ENCODE measurements at regions not wholly inside any gene's neighbourhood (a gene's known extent, or its start where the extent isn't known, plus 50 kb on each side); places are given as distances from the start of the nearest gene placed in this dataset.

DNA sequence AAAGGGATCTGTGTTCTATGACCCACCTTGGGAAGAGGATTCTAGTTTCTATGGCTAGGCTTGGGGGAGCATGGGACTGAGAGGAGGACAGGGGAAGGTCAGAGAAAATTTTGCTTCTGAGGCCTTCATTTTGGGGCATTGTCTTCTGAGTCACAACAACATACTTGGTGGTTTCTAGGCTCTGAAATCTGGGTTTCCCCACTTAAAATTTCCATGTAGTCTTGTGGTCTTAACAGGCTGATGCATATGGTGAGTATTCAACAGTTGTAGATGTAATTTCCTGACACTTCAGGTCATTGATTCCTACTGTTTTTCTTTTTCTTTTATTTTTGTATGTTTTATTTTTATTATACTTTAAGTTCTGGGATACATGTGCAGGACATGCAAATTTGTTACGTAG, 88.5 kb downstream of the ANKRD7 start:
- no peaks in the 10 kb centered on the region for H3K9me3 ChIP-seq
- H3K4me2 ChIP-seq: no peak overlapping the region
- 90% methylated on average over 1 of the region's 1 CpG for WGBS (ENCODE audit: missing lambda C conversion rate)
- no peaks in the 10 kb centered on the region for H3K4me1 ChIP-seq
- ATAC-seq: no peak
- no peak overlapping the region for H3K27ac ChIP-seq
- CTCF ChIA-PET: no interaction called here
- no peak for TF ChIP-seq NFE2L2 (conservative IDR thresholded peaks at IDR 0.05; ENCODE audit: low read length)
- TF ChIP-seq NPAS2 (CRISPR knock-in tag; IDR thresholded peaks at IDR 0.05; ENCODE audit: borderline replicate concordance): no peak
- TF ChIP-seq EP300 (IDR thresholded peaks at IDR 0.05): no peak
- no peak for TF ChIP-seq MAFK (IDR thresholded peaks at IDR 0.05; ENCODE audit: partially characterized antibody)
- no peak for TF ChIP-seq RNF2 (IDR thresholded peaks at IDR 0.05; ENCODE audit: borderline replicate concordance, low read depth)
- TF ChIP-seq, protein P1, sequence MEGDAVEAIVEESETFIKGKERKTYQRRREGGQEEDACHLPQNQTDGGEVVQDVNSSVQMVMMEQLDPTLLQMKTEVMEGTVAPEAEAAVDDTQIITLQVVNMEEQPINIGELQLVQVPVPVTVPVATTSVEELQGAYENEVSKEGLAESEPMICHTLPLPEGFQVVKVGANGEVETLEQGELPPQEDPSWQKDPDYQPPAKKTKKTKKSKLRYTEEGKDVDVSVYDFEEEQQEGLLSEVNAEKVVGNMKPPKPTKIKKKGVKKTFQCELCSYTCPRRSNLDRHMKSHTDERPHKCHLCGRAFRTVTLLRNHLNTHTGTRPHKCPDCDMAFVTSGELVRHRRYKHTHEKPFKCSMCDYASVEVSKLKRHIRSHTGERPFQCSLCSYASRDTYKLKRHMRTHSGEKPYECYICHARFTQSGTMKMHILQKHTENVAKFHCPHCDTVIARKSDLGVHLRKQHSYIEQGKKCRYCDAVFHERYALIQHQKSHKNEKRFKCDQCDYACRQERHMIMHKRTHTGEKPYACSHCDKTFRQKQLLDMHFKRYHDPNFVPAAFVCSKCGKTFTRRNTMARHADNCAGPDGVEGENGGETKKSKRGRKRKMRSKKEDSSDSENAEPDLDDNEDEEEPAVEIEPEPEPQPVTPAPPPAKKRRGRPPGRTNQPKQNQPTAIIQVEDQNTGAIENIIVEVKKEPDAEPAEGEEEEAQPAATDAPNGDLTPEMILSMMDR (IDR thresholded peaks at IDR 0.05): no peak
- no peak for TF ChIP-seq ESRRA (IDR thresholded peaks at IDR 0.05; ENCODE audit: borderline replicate concordance, low read length)
- TF ChIP-seq MAZ (IDR thresholded peaks at IDR 0.05; ENCODE audit: borderline replicate concordance, low read depth, low read length): no peak
- TF ChIP-seq SREBF2 (IDR thresholded peaks at IDR 0.05): no peak
- TF ChIP-seq, protein P2, sequence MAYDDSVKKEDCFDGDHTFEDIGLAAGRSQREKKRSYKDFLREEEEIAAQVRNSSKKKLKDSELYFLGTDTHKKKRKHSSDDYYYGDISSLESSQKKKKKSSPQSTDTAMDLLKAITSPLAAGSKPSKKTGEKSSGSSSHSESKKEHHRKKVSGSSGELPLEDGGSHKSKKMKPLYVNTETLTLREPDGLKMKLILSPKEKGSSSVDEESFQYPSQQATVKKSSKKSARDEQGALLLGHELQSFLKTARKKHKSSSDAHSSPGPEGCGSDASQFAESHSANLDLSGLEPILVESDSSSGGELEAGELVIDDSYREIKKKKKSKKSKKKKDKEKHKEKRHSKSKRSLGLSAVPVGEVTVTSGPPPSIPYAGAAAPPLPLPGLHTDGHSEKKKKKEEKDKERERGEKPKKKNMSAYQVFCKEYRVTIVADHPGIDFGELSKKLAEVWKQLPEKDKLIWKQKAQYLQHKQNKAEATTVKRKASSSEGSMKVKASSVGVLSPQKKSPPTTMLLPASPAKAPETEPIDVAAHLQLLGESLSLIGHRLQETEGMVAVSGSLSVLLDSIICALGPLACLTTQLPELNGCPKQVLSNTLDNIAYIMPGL (CRISPR knock-in tag; IDR thresholded peaks at IDR 0.05; ENCODE audit: borderline replicate concordance): no peak
- TF ChIP-seq, protein P3, sequence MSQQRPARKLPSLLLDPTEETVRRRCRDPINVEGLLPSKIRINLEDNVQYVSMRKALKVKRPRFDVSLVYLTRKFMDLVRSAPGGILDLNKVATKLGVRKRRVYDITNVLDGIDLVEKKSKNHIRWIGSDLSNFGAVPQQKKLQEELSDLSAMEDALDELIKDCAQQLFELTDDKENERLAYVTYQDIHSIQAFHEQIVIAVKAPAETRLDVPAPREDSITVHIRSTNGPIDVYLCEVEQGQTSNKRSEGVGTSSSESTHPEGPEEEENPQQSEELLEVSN (IDR thresholded peaks at IDR 0.05; ENCODE audit: borderline replicate concordance, low read depth): no peak
- TF ChIP-seq, protein P4, sequence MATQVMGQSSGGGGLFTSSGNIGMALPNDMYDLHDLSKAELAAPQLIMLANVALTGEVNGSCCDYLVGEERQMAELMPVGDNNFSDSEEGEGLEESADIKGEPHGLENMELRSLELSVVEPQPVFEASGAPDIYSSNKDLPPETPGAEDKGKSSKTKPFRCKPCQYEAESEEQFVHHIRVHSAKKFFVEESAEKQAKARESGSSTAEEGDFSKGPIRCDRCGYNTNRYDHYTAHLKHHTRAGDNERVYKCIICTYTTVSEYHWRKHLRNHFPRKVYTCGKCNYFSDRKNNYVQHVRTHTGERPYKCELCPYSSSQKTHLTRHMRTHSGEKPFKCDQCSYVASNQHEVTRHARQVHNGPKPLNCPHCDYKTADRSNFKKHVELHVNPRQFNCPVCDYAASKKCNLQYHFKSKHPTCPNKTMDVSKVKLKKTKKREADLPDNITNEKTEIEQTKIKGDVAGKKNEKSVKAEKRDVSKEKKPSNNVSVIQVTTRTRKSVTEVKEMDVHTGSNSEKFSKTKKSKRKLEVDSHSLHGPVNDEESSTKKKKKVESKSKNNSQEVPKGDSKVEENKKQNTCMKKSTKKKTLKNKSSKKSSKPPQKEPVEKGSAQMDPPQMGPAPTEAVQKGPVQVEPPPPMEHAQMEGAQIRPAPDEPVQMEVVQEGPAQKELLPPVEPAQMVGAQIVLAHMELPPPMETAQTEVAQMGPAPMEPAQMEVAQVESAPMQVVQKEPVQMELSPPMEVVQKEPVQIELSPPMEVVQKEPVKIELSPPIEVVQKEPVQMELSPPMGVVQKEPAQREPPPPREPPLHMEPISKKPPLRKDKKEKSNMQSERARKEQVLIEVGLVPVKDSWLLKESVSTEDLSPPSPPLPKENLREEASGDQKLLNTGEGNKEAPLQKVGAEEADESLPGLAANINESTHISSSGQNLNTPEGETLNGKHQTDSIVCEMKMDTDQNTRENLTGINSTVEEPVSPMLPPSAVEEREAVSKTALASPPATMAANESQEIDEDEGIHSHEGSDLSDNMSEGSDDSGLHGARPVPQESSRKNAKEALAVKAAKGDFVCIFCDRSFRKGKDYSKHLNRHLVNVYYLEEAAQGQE (IDR thresholded peaks at IDR 0.05): no peak
- TF ChIP-seq, protein P5, sequence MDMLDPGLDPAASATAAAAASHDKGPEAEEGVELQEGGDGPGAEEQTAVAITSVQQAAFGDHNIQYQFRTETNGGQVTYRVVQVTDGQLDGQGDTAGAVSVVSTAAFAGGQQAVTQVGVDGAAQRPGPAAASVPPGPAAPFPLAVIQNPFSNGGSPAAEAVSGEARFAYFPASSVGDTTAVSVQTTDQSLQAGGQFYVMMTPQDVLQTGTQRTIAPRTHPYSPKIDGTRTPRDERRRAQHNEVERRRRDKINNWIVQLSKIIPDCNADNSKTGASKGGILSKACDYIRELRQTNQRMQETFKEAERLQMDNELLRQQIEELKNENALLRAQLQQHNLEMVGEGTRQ (IDR thresholded peaks at IDR 0.05): no peak
- no peak for TF ChIP-seq HOXA7 (CRISPR knock-in tag; IDR thresholded peaks at IDR 0.05)
- no peak for TF ChIP-seq KDM1A (IDR thresholded peaks at IDR 0.05; ENCODE audit: low read depth)
- POLR2A ChIA-PET: no interaction called here
- no peak for DNase-seq (ENCODE audit: low read depth in 1 of 2, low spot score in 1 of 2)
- FAIRE-seq: no peak
- no peak overlapping the region for H3K4me3 ChIP-seq

DNA sequence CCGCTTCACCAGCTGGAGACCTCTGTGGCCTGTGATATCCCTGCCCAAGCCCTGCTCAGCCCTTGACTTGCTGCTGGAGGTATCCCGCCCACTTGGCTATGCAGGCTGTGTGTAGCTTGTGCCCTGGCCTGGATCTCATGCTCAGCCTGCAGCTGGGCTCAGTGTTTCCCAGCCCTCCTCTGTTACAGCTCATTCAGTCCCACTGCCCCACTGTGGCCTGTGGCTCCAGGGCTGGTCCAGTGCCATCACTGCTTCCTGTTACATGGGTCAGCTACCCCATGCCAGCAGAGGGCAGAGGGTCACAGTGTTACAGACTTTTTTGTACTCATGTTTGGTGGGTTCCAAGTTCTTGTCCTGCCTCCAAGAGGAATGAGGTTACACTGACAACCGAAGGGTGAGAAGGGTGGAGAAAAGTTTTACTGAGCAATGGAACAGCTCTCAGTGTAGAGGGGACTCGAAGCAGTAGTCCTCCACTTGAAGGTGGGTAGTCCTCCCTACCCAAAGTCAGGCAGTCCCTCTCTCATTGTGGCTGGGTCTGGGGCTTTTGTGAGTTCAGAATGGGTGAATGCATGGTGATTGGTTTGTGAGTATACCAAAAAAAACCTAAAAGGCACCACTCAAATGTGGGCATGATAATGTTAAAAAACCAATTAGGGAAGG, 100.4 kb downstream of the ANKRD7 start:
- Histone ChIP-seq H3K4me1 (no peaks in the 10 kb centered on the region), H3K4me2 (no peak overlapping the region), H3K4me3 (no peak overlapping the region), H3K9me3 (no peaks in the 10 kb centered on the region), H3K27ac (no peak overlapping the region)
- ChIA-PET CTCF (no interaction called here), POLR2A (no interaction called here)
- DNase-seq (ENCODE audit: low read depth in 1 of 2, low spot score in 1 of 2) (no peak), FAIRE-seq (no peak), ATAC-seq (no peak)
- WGBS (ENCODE audit: missing lambda C conversion rate): 27% methylated on average over 4 of the region's 4 CpGs
- no peak for TF ChIP-seq ZFP36 (IDR thresholded peaks at IDR 0.05; ENCODE audit: borderline replicate concordance, partially characterized antibody)
- TF ChIP-seq GATA3 (IDR thresholded peaks at IDR 0.05; ENCODE audit: borderline replicate concordance): no peak
- TF ChIP-seq, protein P5 (IDR thresholded peaks at IDR 0.05): no peak
- TF ChIP-seq, protein P6, sequence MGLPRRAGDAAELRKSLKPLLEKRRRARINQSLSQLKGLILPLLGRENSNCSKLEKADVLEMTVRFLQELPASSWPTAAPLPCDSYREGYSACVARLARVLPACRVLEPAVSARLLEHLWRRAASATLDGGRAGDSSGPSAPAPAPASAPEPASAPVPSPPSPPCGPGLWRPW (IDR thresholded peaks at IDR 0.05): no peak
- TF ChIP-seq, protein P4 (IDR thresholded peaks at IDR 0.05): no peak
- no peak for TF ChIP-seq TP53 (CRISPR knock-in tag; IDR thresholded peaks at IDR 0.05)
- no peak for TF ChIP-seq ESRRA (IDR thresholded peaks at IDR 0.05; ENCODE audit: borderline replicate concordance, low read length)
- TF ChIP-seq ZNF302 (CRISPR knock-in tag; IDR thresholded peaks at IDR 0.05): no peak
- no peak for TF ChIP-seq CBX2 (IDR thresholded peaks at IDR 0.05; ENCODE audit: borderline replicate concordance, low read depth)
- no peak for TF ChIP-seq TFCP2L1 (CRISPR knock-in tag; IDR thresholded peaks at IDR 0.05)
